Retina (tissue), 1 donor: ENCODE measurements at regions not wholly inside any gene's neighbourhood (a gene's known extent, or its start where the extent isn't known, plus 50 kb on each side); places are given as distances from the start of the nearest gene placed in this dataset.

Experiments used
- DNase-seq: peaks from one replicate; pipeline ENCODE4 v3.0.0-alpha.2; 2016

DNA sequence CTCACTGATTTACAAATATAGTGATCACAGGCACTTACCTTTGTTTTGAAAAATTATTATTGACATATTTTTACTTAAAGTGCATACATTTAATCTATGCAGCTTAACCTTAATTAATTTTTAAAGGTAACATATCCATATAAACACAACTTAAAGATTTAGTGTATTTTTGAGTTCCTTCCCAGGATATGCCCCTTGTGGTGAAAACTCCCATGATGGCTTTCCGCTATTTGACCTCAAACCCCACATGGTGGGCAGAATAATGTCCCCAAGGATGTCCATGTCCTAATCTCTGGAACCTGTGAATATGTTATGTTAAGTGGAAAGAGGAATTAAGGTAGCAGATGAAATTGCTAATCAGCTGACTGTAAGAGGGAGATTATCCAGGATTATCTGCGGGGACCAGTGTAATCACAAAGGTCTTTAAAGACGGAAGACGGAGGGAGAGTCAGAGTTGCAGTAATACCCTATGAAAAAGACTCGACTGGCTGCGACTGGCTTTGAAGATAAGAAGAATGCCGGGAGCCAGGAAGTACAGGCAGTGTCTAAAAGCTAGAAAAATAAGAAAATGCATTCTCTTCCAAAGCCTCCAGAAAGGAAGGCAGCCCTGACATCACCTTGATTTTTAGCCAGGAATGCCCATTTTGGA is 193.9 kb downstream of the ICE1 start:
- peak; percentile 16 for DNase-seq

- DNase-seq: no peak
Observed at GRCh38 chr5:5615569-5615968, 193.1 kb downstream of the ICE1 start.

GRCh38 chr5:5613261-5613990 is 190.9 kb downstream of the ICE1 start:
- DNase-seq: no peak

GRCh38 chr5:5612096-5612495 is 189.6 kb downstream of the ICE1 start:
- DNase-seq: no peak

- no peak for DNase-seq
Observed at GRCh38 chr5:5609935-5610334, 187.5 kb downstream of the ICE1 start.

- DNase-seq: no peak
Observed at GRCh38 chr5:5605170-5605764, 182.8 kb downstream of the ICE1 start.

GRCh38 chr5:5602554-5602953 is 180.1 kb downstream of the ICE1 start:
- no peak for DNase-seq

DNA sequence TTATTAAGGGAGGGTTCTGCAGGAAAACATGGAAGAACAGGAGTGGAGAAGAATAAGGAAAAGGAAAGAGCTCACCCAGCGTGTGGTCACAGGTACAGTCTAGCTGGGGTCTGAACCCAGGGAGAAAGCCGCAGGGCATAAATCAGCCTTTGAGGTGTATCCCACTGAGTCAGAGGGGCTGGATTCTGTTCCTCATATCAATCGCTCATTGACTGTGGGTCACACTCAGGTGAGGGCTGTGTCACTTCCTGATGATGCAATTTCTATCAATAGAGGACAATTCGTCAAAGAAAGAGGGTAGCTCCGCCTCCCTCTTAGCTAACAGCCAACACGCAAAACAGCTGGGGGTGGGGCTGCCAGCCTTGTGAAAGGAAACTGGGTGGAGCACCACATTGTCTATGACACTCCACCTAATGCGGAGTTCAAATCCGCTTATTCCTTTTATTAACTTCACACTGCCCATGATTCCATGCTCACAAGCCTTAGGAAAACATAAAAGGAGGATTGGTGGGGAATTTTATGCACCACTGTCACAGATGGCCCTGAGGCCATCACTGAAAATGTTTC is 176.2 kb downstream of the ICE1 start:
- no peak for DNase-seq

GRCh38 chr5:5593391-5593790 is 170.9 kb downstream of the ICE1 start:
- no peak for DNase-seq

DNA sequence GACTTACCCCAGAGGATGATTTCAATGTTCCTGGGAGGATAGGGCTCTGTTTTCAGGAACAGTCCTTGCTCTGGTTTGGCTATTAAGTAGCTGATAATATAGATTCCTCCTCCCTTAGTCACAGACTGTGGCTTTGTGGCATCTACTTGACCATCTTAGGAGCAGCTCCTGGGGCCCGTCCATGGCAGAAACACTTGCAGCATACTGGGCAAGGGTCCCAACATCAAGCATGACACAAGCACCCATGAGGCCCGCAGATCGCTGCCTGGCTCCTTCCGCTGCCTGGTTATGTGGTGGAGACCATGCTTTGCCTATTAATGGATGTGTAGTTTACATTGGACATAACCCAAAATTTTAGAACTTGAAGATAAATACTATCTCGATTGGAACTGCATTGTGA is 170.1 kb downstream of the ICE1 start:
- DNase-seq: no peak

DNA sequence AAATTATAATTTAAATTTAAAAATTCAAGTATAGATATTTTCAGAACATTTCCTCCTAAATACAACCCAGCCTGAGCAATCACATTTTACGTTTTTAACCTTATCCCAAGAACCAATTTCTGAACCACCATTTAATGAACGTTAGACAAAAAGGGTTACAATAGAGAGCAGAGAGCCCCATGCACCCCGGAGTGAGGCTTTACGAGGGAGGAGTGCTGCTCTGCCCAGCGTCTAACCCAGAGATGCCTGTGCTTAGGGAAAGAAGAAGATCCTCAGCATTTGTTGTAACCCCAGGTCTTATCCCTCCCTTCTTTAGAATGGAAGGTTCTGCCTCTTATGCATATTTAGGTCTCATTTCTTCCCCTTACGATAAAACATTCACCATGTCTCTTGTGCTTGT is 169.1 kb downstream of the ICE1 start:
- no peak for DNase-seq

GRCh38 chr5:5589857-5590256 is 167.4 kb downstream of the ICE1 start:
- DNase-seq: no peak

DNA sequence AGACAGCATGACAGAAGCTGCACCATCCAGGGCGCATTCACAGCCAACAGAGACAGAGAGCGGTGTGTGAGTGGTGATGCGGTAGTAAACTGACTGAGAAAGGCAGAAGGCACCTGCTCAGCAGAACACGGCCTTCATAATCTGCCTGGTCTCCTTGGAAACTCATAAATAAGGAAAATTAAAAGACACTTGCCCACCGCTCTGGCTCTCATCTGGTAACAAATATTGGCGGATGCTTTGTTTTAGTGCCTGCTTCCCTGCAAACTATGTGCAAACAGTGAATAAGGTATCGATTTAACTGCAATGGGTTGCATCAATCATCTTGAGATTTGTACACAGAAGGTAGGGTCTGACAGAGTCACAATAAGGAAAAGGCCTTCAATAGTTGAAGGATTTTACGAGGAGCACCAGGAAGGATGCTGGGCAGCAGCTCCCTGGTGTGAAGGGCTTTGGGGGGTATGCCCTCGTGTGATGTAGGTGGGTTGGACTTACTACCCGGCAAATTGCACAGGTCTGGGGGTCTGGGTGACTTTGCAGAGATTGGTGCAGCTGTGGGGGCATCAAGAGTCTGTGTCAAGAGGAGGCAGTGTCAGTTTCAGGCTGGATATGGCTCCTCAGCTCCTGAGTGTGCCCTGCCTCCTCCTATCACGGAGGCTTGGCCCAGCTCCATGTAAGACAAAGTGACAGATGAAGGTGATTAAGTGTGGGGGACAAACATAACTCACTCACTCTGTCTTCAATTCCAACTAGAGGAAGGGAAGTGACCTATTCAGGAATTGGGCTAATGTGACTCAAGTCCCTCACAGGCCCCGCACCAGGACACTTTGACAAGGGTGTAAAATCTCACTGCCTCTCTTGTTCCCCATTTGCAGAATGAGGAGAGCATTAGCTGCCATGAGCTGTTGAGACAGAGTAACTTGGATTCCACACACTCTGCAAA is 166.7 kb downstream of the ICE1 start:
- DNase-seq: no peak

DNA sequence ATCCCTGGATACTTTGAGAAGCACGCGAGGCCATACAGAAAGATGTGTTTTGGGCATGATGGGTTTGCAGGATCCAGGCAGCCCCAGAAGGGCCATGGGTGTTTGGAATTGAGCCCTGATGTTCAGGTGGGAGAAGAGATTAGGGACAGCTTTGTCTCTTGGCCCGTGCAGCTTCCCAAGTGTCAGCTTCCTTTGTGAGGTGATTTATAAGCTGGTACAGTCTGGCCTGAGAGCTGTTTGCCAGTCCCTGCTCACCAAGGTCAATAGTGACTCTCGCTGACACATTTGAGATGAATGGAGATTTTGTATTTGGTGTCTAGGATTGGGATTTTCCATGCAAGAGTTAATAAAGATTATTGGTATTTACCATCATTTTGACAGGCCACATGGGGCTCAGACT is 165.9 kb downstream of the ICE1 start:
- DNase-seq: no peak

GRCh38 chr5:5587474-5587873 is 165.0 kb downstream of the ICE1 start:
- no peak for DNase-seq

DNA sequence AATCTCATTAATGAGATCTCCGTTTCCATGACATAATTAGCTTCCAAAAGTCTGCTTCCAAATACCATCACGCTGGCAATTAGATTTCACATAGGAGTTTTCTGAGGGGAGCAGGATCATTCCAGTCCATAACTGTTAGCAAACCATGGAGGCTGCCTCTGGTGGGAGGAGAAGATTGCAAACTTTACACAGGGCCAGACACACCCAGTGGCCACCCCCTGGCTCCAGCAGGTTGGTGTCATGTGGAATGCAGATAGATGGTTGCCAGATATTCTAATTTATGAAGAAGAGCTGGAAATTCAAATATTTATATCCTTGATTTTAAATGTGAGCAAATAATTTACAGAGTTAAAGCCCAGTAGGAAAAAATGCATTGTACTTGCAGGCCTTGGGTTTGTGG is 164.2 kb downstream of the ICE1 start:
- no peak for DNase-seq

GRCh38 chr5:5585751-5586341 is 163.4 kb downstream of the ICE1 start:
- no peak for DNase-seq

DNA sequence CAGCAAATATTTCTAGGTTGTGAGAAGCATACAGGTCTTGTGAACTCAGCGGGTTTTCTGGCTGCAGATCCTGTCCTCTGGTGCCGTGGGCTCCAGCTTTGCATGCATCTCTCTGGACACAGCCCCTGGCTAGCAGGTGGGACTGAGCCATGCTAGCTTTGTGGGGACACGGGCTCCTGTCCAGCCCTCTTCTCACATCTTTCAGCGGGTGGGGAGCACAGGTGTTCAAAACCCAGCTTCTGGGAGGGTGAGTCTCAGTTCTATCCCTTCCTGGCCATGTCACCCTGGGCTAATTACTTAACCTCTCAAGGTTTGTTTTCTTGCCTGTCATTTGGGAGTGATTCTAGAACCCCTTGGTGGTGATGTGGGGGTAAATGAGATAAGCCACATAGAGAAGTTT is 162.3 kb downstream of the ICE1 start:
- no peak for DNase-seq

DNA sequence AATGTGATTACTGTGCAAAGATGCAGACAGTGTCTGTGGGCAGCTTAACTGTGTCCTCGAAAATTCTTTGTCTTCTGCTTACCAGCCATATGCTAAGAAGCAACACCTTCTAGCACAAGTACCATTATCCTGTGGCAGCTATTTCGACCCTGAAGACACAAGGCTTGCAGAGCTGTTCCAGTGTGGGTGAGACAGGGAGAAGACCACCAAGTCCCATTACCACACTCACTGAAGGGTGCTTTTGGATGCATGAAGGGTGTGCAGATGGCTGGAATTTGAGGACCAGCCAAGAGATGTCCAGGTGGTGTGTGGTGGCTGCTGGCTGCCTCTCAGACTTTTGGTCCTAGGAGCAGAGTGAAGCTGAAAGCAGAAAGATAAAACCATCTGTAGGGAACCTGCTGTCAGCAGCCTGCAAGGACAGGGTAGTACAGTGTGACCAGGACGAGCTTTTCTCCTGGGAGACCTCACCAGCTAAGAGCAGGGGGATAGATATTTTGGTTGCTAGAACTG is 161.8 kb downstream of the ICE1 start:
- no peak for DNase-seq

DNA sequence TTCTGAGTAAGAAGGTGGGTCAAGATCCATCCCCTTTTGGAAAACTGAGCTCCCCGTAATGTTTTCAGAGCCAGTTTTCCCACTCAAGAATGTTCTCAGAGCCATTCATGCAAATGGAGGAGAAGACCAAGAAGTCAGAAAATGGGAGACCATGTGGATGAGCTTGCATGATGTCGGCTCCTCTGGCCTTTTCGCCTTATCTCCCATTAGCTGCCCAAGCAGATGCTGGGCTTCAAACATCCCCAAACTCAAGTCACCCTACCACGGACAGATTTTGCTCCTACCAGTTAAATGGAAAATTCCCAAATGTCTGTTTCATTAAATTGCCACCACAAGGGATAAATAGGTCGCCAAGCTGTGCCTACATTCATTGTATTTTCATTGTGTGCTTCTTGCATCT is 161.4 kb downstream of the ICE1 start:
- DNase-seq: no peak

DNA sequence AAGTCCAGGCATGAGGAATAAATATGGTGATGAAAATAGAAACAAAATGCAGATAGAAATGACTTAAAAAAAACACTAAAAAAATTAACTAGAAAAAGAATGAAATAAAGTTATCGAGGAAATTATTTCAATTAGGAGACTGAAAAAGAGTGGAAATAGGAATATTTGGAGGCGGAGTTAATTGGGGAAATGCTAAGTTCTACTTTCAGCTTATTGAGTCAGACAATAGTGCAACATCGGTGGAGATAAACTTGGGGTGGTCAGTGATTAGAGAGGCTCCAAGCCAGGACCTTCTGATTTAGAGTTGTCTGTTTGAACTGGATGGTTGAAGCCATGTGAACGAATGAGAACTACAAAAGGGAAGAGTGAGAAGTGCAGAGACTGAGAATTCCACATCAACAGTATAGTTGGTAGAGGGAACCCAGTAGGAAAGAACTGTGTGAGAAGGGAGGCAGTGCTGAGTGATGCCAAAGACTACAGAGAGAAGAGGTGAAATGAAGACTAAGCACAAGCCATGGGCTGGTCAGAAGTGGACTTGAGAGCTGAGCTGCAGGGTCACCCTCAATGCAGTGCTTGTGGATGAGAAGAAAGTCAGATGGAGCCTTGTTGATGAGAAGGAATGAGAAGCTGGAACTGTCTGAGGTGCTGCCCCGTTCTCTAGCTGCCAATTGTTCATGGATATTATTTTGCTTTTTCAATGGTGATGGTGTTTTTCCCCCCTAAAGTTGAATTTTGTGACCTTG is 160.7 kb downstream of the ICE1 start:
- no peak for DNase-seq

GRCh38 chr5:5581080-5581479 is 158.6 kb downstream of the ICE1 start:
- DNase-seq: no peak
